ENCODE measurements at regions not wholly inside any gene's neighbourhood (a gene's known extent, or its start where the extent isn't known, plus 50 kb on each side); places are given as distances from the start of the nearest gene placed in this dataset.

GRCh38 chr4:137909529-137910309 lies 332.4 kb downstream of the SLC7A11 start:
- no peak for TF ChIP-seq NR3C1 (CRISPR knock-in tag; conservative IDR thresholded peaks at IDR 0.05; ENCODE audit: low read depth)
- TF ChIP-seq, protein P1, sequence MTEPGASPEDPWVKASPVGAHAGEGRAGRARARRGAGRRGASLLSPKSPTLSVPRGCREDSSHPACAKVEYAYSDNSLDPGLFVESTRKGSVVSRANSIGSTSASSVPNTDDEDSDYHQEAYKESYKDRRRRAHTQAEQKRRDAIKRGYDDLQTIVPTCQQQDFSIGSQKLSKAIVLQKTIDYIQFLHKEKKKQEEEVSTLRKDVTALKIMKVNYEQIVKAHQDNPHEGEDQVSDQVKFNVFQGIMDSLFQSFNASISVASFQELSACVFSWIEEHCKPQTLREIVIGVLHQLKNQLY (CRISPR knock-in tag; IDR thresholded peaks at IDR 0.05), result no peak
- TF ChIP-seq, protein P2, sequence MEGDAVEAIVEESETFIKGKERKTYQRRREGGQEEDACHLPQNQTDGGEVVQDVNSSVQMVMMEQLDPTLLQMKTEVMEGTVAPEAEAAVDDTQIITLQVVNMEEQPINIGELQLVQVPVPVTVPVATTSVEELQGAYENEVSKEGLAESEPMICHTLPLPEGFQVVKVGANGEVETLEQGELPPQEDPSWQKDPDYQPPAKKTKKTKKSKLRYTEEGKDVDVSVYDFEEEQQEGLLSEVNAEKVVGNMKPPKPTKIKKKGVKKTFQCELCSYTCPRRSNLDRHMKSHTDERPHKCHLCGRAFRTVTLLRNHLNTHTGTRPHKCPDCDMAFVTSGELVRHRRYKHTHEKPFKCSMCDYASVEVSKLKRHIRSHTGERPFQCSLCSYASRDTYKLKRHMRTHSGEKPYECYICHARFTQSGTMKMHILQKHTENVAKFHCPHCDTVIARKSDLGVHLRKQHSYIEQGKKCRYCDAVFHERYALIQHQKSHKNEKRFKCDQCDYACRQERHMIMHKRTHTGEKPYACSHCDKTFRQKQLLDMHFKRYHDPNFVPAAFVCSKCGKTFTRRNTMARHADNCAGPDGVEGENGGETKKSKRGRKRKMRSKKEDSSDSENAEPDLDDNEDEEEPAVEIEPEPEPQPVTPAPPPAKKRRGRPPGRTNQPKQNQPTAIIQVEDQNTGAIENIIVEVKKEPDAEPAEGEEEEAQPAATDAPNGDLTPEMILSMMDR (IDR thresholded peaks at IDR 0.05), result no peak
- TF ChIP-seq CREB1 (CRISPR knock-in tag; IDR thresholded peaks at IDR 0.05), result no peak
- TF ChIP-seq, protein P3, sequence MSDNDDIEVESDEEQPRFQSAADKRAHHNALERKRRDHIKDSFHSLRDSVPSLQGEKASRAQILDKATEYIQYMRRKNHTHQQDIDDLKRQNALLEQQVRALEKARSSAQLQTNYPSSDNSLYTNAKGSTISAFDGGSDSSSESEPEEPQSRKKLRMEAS (CRISPR knock-in tag; IDR thresholded peaks at IDR 0.05), result no peak
- no peak for TF ChIP-seq NFYB (CRISPR knock-in tag; conservative IDR thresholded peaks at IDR 0.05; ENCODE audit: low read depth)
- no peak for TF ChIP-seq ZNF396 (CRISPR knock-in tag; IDR thresholded peaks at IDR 0.05; ENCODE audit: borderline replicate concordance)
- no peak for TF ChIP-seq FOXK1 (CRISPR knock-in tag; IDR thresholded peaks at IDR 0.05)
- TF ChIP-seq MXD4 (CRISPR knock-in tag; IDR thresholded peaks at IDR 0.05; ENCODE audit: borderline replicate concordance), result no peak
- no peak for TF ChIP-seq AFF4 (CRISPR knock-in tag; IDR thresholded peaks at IDR 0.05; ENCODE audit: borderline replicate concordance)
- no peak for TF ChIP-seq FOXP1 (CRISPR knock-in tag; IDR thresholded peaks at IDR 0.05; ENCODE audit: borderline replicate concordance)
- no peak for TF ChIP-seq ATF1 (CRISPR knock-in tag; IDR thresholded peaks at IDR 0.05)
- no peak for TF ChIP-seq FOXJ3 (CRISPR knock-in tag; IDR thresholded peaks at IDR 0.05; ENCODE audit: borderline replicate concordance)
- TF ChIP-seq ETV6 (CRISPR knock-in tag; IDR thresholded peaks at IDR 0.05), result no peak
